SK-N-SH treated with all-trans-retinoic acid at 6 μM for 48 hours (cell line): ENCODE measurements at regions not wholly inside any gene's neighbourhood (a gene's known extent, or its start where the extent isn't known, plus 50 kb on each side); places are given as distances from the start of the nearest gene placed in this dataset.

Experiments used
- ATAC-seq: fragments of 200-7000 bp; cut with Tn5 transposase; 3 replicates; pipeline ENCODE4 v1.9.1; 2020; ENCODE audit warnings: mild to moderate bottlenecking, moderate library complexity
- ARNTL ChIP-seq: fragments of 450-650 bp; formaldehyde crosslinking; IDR thresholded peaks from 2 replicates; pipeline ENCODE4 v1.5.0; 2020; ENCODE audit warnings: low read depth, mild to moderate bottlenecking, moderate library complexity, borderline replicate concordance
- BACH2 ChIP-seq: fragments of 250-450 bp; sonication (Bioruptor Pico); IDR thresholded peaks from 2 replicates; pipeline ENCODE4 v1.9.0; 2021; ENCODE audit warnings: mild to moderate bottlenecking, borderline replicate concordance
- CSDC2 ChIP-seq: fragments of 250-450 bp; sonication (Bioruptor Pico); IDR thresholded peaks from 2 replicates; pipeline ENCODE4 v1.5.0; 2020; ENCODE audit warnings: mild to moderate bottlenecking, moderate library complexity
- ESRRG ChIP-seq: fragments of 250-450 bp; sonication (Bioruptor Pico); IDR thresholded peaks from 2 replicates; pipeline ENCODE4 v1.6.1; 2021; ENCODE audit warnings: mild to moderate bottlenecking
- OSR1 ChIP-seq: fragments of 250-450 bp; sonication (Bioruptor Pico); IDR thresholded peaks from 2 replicates; pipeline ENCODE4 v1.8.0; 2022; ENCODE audit warnings: moderate library complexity, mild to moderate bottlenecking, inconsistent platforms
- PPARA ChIP-seq: fragments of 250-450 bp; sonication (Bioruptor Pico); IDR thresholded peaks from 2 replicates; pipeline ENCODE4 v1.5.0; 2020; ENCODE audit warnings: mild to moderate bottlenecking, borderline replicate concordance
- RARB ChIP-seq: fragments of 250-450 bp; sonication (Bioruptor Pico); IDR thresholded peaks from 2 replicates; pipeline ENCODE4 v1.8.0; 2021; ENCODE audit warnings: mild to moderate bottlenecking, moderate library complexity
- SNAI2 ChIP-seq: fragments of 250-450 bp; sonication (Bioruptor Pico); IDR thresholded peaks from 2 replicates; pipeline ENCODE4 v1.5.0; 2020; ENCODE audit warnings: mild to moderate bottlenecking, moderate library complexity
- TCF4 ChIP-seq: fragments of 250-450 bp; sonication (Bioruptor Pico); IDR thresholded peaks from 2 replicates; pipeline ENCODE4 v1.8.0; 2021; ENCODE audit warnings: mild to moderate bottlenecking, moderate library complexity, borderline replicate concordance
- TOX ChIP-seq: fragments of 250-450 bp; sonication (Bioruptor Pico); IDR thresholded peaks from 2 replicates; pipeline ENCODE4 v1.8.0; 2021; ENCODE audit warnings: mild to moderate bottlenecking, moderate library complexity, borderline replicate concordance
- ZFP3 ChIP-seq: fragments of 250-450 bp; sonication (Bioruptor Pico); IDR thresholded peaks from 2 replicates; pipeline ENCODE4 v1.5.0; 2020; ENCODE audit warnings: mild to moderate bottlenecking, moderate library complexity
- ZFP30 ChIP-seq: fragments of 450-650 bp; formaldehyde crosslinking; IDR thresholded peaks from 2 replicates; pipeline ENCODE4 v1.5.0; 2022; ENCODE audit warnings: mild to moderate bottlenecking, moderate library complexity
- ZNF70 ChIP-seq: fragments of 450-650 bp; formaldehyde crosslinking; IDR thresholded peaks from 2 replicates; pipeline ENCODE4 v1.5.0; 2020; ENCODE audit warnings: mild to moderate bottlenecking, moderate library complexity
- ZNF8 ChIP-seq: fragments of 450-650 bp; formaldehyde crosslinking; IDR thresholded peaks from 2 replicates; pipeline ENCODE4 v1.5.0; 2020; ENCODE audit warnings: mild to moderate bottlenecking, moderate library complexity
- TF ChIP-seq, protein P1 (sequence below): fragments of 250-450 bp; sonication (Bioruptor Pico); IDR thresholded peaks from 2 replicates; pipeline ENCODE4 v1.8.0; 2021; ENCODE audit warnings: low read depth, mild to moderate bottlenecking, moderate library complexity, borderline replicate concordance
- TF ChIP-seq, protein P2 (sequence below): fragments of 250-450 bp; sonication (Bioruptor Pico); IDR thresholded peaks from 2 replicates; pipeline ENCODE4 v1.8.0; 2020; ENCODE audit warnings: mild to moderate bottlenecking, moderate library complexity, borderline replicate concordance
- TF ChIP-seq, protein P3 (sequence below): fragments of 250-450 bp; sonication (Bioruptor Pico); IDR thresholded peaks from 2 replicates; pipeline ENCODE4 v1.5.1; 2020; ENCODE audit warnings: low read depth, mild to moderate bottlenecking, moderate library complexity
- TF ChIP-seq, protein P4 (sequence below): fragments of 250-450 bp; sonication (Bioruptor Pico); IDR thresholded peaks from 2 replicates; pipeline ENCODE4 v1.5.0; 2020; ENCODE audit warnings: mild to moderate bottlenecking, moderate library complexity
- TF ChIP-seq, protein P5 (sequence below): fragments of 250-450 bp; sonication (Bioruptor Pico); IDR thresholded peaks from 2 replicates; pipeline ENCODE4 v1.5.1; 2021; ENCODE audit warnings: mild to moderate bottlenecking, moderate library complexity

DNA sequence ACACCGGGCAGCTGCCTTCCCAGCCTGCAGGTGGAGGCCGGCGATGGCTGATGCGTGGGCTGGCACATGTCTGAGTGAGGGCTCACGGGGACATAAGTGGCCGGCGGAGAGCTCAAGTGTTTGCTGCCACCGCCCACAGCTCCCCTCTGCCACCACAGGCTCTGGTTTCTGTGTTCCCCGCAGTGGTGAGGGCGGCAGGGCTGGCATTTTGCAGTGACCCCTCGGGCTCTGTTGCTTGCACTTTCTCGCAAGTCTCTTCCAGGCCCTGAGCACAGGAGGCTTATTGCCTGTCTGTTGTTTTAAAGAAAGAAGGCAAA, 271.0 kb upstream of the RTL1 start (continued):
- TF ChIP-seq, protein P1, sequence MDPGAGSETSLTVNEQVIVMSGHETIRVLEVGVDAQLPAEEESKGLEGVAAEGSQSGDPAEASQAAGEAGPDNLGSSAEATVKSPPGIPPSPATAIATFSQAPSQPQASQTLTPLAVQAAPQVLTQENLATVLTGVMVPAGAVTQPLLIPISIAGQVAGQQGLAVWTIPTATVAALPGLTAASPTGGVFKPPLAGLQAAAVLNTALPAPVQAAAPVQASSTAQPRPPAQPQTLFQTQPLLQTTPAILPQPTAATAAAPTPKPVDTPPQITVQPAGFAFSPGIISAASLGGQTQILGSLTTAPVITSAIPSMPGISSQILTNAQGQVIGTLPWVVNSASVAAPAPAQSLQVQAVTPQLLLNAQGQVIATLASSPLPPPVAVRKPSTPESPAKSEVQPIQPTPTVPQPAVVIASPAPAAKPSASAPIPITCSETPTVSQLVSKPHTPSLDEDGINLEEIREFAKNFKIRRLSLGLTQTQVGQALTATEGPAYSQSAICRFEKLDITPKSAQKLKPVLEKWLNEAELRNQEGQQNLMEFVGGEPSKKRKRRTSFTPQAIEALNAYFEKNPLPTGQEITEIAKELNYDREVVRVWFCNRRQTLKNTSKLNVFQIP (CRISPR knock-in tag) = no peak
- TF ChIP-seq, all 23 proteins: peak for 0

DNA sequence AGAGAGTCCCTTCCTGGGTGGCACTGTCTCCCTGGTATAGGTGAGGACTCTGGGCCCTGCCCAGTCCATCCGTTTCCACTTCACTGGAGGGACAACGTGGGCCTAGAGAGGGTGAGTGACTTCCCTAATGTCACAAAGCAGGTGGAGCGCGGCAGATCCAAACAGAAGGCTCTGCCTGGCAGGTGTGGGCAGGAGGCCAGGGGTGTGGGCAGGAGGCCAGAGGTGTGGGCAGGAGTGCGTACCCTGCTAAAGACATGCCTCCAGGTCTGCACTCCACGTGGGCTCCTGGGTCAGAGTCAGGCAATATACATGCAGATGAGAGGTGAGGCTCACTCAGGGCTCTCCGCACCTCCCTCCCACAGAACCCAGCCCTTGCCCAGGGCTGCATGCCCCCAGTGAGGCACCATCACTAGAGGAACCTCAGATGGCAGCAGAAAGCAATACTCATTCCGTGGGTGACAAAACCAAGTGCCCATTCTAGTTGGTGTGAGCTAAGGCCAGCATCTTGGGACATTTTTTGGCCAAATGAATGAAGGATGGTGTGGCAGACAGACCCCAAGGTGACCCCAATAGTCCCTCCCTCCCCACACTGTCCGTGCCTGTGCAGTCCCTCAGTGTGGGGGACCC, 271.6 kb upstream of the RTL1 start:
- TF ChIP-seq BACH2 (CRISPR knock-in tag) (no peak), ZNF8 (no peak), ZFP3 (CRISPR knock-in tag) (no peak), ARNTL (CRISPR knock-in tag) (no peak), RARB (CRISPR knock-in tag) (no peak), ESRRG (CRISPR knock-in tag) (no peak), SNAI2 (CRISPR knock-in tag) (no peak), CSDC2 (CRISPR knock-in tag) (no peak), PPARA (no peak), TCF4 (CRISPR knock-in tag) (no peak), OSR1 (CRISPR knock-in tag) (no peak), ZFP30 (CRISPR knock-in tag) (no peak)
- TF ChIP-seq, protein P1 (CRISPR knock-in tag) = no peak
- TF ChIP-seq, protein P2, sequence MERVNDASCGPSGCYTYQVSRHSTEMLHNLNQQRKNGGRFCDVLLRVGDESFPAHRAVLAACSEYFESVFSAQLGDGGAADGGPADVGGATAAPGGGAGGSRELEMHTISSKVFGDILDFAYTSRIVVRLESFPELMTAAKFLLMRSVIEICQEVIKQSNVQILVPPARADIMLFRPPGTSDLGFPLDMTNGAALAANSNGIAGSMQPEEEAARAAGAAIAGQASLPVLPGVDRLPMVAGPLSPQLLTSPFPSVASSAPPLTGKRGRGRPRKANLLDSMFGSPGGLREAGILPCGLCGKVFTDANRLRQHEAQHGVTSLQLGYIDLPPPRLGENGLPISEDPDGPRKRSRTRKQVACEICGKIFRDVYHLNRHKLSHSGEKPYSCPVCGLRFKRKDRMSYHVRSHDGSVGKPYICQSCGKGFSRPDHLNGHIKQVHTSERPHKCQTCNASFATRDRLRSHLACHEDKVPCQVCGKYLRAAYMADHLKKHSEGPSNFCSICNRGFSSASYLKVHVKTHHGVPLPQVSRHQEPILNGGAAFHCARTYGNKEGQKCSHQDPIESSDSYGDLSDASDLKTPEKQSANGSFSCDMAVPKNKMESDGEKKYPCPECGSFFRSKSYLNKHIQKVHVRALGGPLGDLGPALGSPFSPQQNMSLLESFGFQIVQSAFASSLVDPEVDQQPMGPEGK = no peak
- no peak for ATAC-seq

DNA sequence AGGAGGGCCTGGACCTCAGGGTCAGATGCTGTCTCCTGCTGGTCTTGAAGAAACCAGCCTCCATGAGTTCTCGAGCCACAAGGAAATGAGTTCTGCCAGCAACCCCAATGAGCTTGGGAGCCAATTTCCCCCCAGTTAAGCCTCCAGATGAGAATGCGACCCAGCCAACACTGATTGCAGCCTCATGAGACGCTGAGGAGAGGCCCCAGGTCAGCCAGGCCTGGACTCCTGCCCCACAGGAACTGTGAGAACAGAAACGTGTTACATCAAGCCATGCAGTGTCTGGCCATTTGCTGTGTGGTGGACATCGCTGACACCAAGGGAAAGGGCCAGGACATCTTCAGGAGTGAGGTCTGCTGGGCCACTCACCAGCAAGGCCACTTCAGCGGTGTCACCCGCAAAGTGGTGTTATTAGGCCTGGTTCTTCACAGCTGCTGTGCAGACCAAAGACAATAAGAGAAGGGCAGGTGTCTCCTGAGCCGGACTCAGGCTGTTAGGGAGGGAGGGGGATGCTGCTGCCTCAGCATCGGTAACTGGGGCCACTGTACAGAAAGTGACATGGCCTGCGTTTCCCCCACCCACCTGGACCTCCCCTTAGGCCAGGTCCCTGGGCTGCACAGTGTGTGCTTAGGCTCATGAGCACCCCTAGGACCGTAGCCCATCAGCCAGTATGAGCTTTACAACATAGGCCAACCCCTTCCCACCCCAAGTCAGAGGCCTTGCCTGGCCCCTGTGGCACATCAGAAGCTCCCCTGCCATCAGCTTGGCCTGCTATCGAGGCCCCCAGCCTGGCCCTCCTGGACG, 272.4 kb upstream of the RTL1 start:
- TF ChIP-seq ZNF8 (no peak), TOX (CRISPR knock-in tag) (no peak), BACH2 (CRISPR knock-in tag) (no peak), ZNF70 (no peak), ARNTL (CRISPR knock-in tag) (no peak), ESRRG (CRISPR knock-in tag) (no peak), ZFP30 (CRISPR knock-in tag) (no peak), TCF4 (CRISPR knock-in tag) (no peak), ZFP3 (CRISPR knock-in tag) (no peak)
- TF ChIP-seq, protein P3, sequence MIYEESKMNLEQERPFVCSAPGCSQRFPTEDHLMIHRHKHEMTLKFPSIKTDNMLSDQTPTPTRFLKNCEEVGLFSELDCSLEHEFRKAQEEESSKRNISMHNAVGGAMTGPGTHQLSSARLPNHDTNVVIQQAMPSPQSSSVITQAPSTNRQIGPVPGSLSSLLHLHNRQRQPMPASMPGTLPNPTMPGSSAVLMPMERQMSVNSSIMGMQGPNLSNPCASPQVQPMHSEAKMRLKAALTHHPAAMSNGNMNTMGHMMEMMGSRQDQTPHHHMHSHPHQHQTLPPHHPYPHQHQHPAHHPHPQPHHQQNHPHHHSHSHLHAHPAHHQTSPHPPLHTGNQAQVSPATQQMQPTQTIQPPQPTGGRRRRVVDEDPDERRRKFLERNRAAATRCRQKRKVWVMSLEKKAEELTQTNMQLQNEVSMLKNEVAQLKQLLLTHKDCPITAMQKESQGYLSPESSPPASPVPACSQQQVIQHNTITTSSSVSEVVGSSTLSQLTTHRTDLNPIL (CRISPR knock-in tag) = no peak
- TF ChIP-seq, protein P1 (CRISPR knock-in tag) = no peak
- TF ChIP-seq, protein P4, sequence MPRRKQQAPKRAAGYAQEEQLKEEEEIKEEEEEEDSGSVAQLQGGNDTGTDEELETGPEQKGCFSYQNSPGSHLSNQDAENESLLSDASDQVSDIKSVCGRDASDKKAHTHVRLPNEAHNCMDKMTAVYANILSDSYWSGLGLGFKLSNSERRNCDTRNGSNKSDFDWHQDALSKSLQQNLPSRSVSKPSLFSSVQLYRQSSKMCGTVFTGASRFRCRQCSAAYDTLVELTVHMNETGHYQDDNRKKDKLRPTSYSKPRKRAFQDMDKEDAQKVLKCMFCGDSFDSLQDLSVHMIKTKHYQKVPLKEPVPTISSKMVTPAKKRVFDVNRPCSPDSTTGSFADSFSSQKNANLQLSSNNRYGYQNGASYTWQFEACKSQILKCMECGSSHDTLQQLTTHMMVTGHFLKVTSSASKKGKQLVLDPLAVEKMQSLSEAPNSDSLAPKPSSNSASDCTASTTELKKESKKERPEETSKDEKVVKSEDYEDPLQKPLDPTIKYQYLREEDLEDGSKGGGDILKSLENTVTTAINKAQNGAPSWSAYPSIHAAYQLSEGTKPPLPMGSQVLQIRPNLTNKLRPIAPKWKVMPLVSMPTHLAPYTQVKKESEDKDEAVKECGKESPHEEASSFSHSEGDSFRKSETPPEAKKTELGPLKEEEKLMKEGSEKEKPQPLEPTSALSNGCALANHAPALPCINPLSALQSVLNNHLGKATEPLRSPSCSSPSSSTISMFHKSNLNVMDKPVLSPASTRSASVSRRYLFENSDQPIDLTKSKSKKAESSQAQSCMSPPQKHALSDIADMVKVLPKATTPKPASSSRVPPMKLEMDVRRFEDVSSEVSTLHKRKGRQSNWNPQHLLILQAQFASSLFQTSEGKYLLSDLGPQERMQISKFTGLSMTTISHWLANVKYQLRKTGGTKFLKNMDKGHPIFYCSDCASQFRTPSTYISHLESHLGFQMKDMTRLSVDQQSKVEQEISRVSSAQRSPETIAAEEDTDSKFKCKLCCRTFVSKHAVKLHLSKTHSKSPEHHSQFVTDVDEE (CRISPR knock-in tag) = no peak
- TF ChIP-seq, protein P2 = no peak
- TF ChIP-seq, protein P5, sequence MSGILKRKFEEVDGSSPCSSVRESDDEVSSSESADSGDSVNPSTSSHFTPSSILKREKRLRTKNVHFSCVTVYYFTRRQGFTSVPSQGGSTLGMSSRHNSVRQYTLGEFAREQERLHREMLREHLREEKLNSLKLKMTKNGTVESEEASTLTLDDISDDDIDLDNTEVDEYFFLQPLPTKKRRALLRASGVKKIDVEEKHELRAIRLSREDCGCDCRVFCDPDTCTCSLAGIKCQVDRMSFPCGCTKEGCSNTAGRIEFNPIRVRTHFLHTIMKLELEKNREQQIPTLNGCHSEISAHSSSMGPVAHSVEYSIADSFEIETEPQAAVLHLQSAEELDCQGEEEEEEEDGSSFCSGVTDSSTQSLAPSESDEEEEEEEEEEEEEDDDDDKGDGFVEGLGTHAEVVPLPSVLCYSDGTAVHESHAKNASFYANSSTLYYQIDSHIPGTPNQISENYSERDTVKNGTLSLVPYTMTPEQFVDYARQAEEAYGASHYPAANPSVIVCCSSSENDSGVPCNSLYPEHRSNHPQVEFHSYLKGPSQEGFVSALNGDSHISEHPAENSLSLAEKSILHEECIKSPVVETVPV (CRISPR knock-in tag) = no peak
- no peak for ATAC-seq
